Immature natural killer cell (primary cell): ENCODE measurements at regions not wholly inside any gene's neighbourhood (a gene's known extent, or its start where the extent isn't known, plus 50 kb on each side); places are given as distances from the start of the nearest gene placed in this dataset.

Experiments used
- DNase-seq, 3 donors: peaks; one replicate each; pipeline ENCODE4 v3.0.0; 2022; ENCODE audit warnings: mixed read lengths in 1 of 3
- H3K27ac Mint-ChIP-seq, 6 donors: one replicate each; pipeline ENCODE4 v1.8.0; 2020; ENCODE audit warnings: mixed read lengths in 6 of 6, mild to moderate bottlenecking in 5 of 6, inconsistent platforms in 4 of 6, moderate library complexity in 3 of 6
- H3K27me3 Mint-ChIP-seq, 3 donors: one replicate each; pipeline ENCODE4 v1.8.0; 2020 to 2021; ENCODE audit warnings: low read depth in 3 of 3, mild to moderate bottlenecking in 3 of 3, mixed read lengths in 3 of 3, moderate library complexity in 3 of 3, inconsistent platforms in 1 of 3
- H3K36me3 Mint-ChIP-seq, 3 donors: one replicate each; pipeline ENCODE4 v1.8.0; 2020; ENCODE audit warnings: mixed read lengths in 3 of 3, inconsistent platforms in 2 of 3, mild to moderate bottlenecking in 2 of 3
- H3K4me1 Mint-ChIP-seq, 2 donors: one replicate each; pipeline ENCODE4 v1.8.0; 2020; ENCODE audit warnings: inconsistent platforms in 2 of 2, mild to moderate bottlenecking in 2 of 2, mixed read lengths in 2 of 2, moderate library complexity in 1 of 2
- H3K4me3 Mint-ChIP-seq, 5 donors: one replicate each; pipeline ENCODE4 v1.8.0; 2020; ENCODE audit warnings: mild to moderate bottlenecking in 5 of 5, mixed read lengths in 5 of 5, inconsistent platforms in 3 of 5, moderate library complexity in 3 of 5
- H3K9me3 Mint-ChIP-seq, 6 donors: one replicate each; pipeline ENCODE4 v1.8.0; 2020; ENCODE audit warnings: mild to moderate bottlenecking in 6 of 6, mixed read lengths in 6 of 6, inconsistent platforms in 4 of 6, moderate library complexity in 3 of 6

- no peak overlapping the region for H3K4me3 Mint-ChIP-seq
- no peak overlapping the region for H3K27ac Mint-ChIP-seq
- peaks cover 22 to 24% of the 10 kb centered on the region in 2 donors for H3K4me1 Mint-ChIP-seq
- H3K9me3 Mint-ChIP-seq = no peaks in the 10 kb centered on the region
- peaks cover 0 to 5% (median 4%) of the 10 kb centered on the region in 3 donors for H3K27me3 Mint-ChIP-seq
- no peaks in the 10 kb centered on the region for H3K36me3 Mint-ChIP-seq
- no peak for DNase-seq
These were observed 73.1 kb downstream of the IRF8 start for GRCh38 chr16:85971902-85972638.

- H3K27me3 Mint-ChIP-seq = peaks cover 3% of the 10 kb centered on the region in 3 donors
- DNase-seq = no peak
- peaks cover 8 to 9% of the 10 kb centered on the region in 2 donors for H3K4me1 Mint-ChIP-seq
- H3K36me3 Mint-ChIP-seq = no peaks in the 10 kb centered on the region
- H3K4me3 Mint-ChIP-seq = no peak overlapping the region
- H3K27ac Mint-ChIP-seq = peak overlapping the region in 2 of 6 donors; percentile 28 to 45
- no peaks in the 10 kb centered on the region for H3K9me3 Mint-ChIP-seq
These were observed 75.7 kb downstream of the IRF8 start for GRCh38 chr16:85974428-85975375.

GRCh38 chr16:85975451-85975981, 76.6 kb downstream of the IRF8 start:
- H3K36me3 Mint-ChIP-seq = no peaks in the 10 kb centered on the region
- H3K4me1 Mint-ChIP-seq = peaks cover 1% of the 10 kb centered on the region in 2 donors
- H3K27ac Mint-ChIP-seq = peak overlapping the region in 1 of 6 donors; percentile 49
- H3K4me3 Mint-ChIP-seq = no peak overlapping the region
- H3K9me3 Mint-ChIP-seq = no peaks in the 10 kb centered on the region
- no peak for DNase-seq
- H3K27me3 Mint-ChIP-seq = peaks cover 0 to 5% (median 3%) of the 10 kb centered on the region in 3 donors

- H3K9me3 Mint-ChIP-seq = no peaks in the 10 kb centered on the region
- H3K4me1 Mint-ChIP-seq = peaks cover 7 to 16% of the 10 kb centered on the region in 2 donors
- H3K4me3 Mint-ChIP-seq = no peak overlapping the region
- no peaks in the 10 kb centered on the region for H3K36me3 Mint-ChIP-seq
- peaks cover 1 to 5% (median 3%) of the 10 kb centered on the region in 3 donors for H3K27me3 Mint-ChIP-seq
- peak overlapping the region in 1 of 6 donors; percentile 28 for H3K27ac Mint-ChIP-seq
- no peak for DNase-seq
These were observed 79.4 kb downstream of the IRF8 start for GRCh38 chr16:85978291-85978775.

- H3K36me3 Mint-ChIP-seq = no peaks in the 10 kb centered on the region
- H3K27ac Mint-ChIP-seq = no peak overlapping the region
- peaks cover 12 to 22% of the 10 kb centered on the region in 2 donors for H3K4me1 Mint-ChIP-seq
- H3K4me3 Mint-ChIP-seq = no peak overlapping the region
- H3K9me3 Mint-ChIP-seq = no peaks in the 10 kb centered on the region
- peaks cover 1 to 5% (median 3%) of the 10 kb centered on the region in 3 donors for H3K27me3 Mint-ChIP-seq
- DNase-seq = no peak
These were observed 80.0 kb downstream of the IRF8 start for GRCh38 chr16:85978976-85979375.

GRCh38 chr16:85979605-85980004, 80.6 kb downstream of the IRF8 start:
- no peak overlapping the region for H3K4me3 Mint-ChIP-seq
- DNase-seq = no peak
- H3K27me3 Mint-ChIP-seq = peaks cover 1 to 5% (median 3%) of the 10 kb centered on the region in 3 donors
- no peak overlapping the region for H3K27ac Mint-ChIP-seq
- no peaks in the 10 kb centered on the region for H3K36me3 Mint-ChIP-seq
- peaks cover 19 to 28% of the 10 kb centered on the region in 2 donors for H3K4me1 Mint-ChIP-seq
- no peaks in the 10 kb centered on the region for H3K9me3 Mint-ChIP-seq

- Mint-ChIP-seq H3K9me3 (no peaks in the 10 kb centered on the region), H3K36me3 (no peaks in the 10 kb centered on the region), H3K4me1 (peaks cover 29 to 39% of the 10 kb centered on the region in 2 donors), H3K27ac (peak overlapping the region in 3 of 6 donors; percentile 5 to 7 (median 5)), H3K4me3 (no peak overlapping the region), H3K27me3 (peaks cover 1 to 5% (median 3%) of the 10 kb centered on the region in 3 donors)
- no peak for DNase-seq
These were observed 81.7 kb downstream of the IRF8 start for GRCh38 chr16:85980686-85981085.

GRCh38 chr16:85981826-85982562, 83.0 kb downstream of the IRF8 start:
- no peak for DNase-seq
- H3K27ac Mint-ChIP-seq = peak overlapping the region in 1 of 6 donors; percentile 50
- peaks cover 1 to 10% (median 5%) of the 10 kb centered on the region in 3 donors for H3K27me3 Mint-ChIP-seq
- H3K4me3 Mint-ChIP-seq = no peak overlapping the region
- H3K4me1 Mint-ChIP-seq = peaks cover 42 to 51% of the 10 kb centered on the region in 2 donors
- H3K36me3 Mint-ChIP-seq = no peaks in the 10 kb centered on the region
- H3K9me3 Mint-ChIP-seq = no peaks in the 10 kb centered on the region

GRCh38 chr16:85982563-85982939, 83.6 kb downstream of the IRF8 start:
- H3K9me3 Mint-ChIP-seq = no peaks in the 10 kb centered on the region
- H3K27me3 Mint-ChIP-seq = peaks cover 1 to 10% (median 5%) of the 10 kb centered on the region in 3 donors
- H3K36me3 Mint-ChIP-seq = no peaks in the 10 kb centered on the region
- peaks cover 47 to 57% of the 10 kb centered on the region in 2 donors for H3K4me1 Mint-ChIP-seq
- DNase-seq = no peak
- no peak overlapping the region for H3K4me3 Mint-ChIP-seq
- peak overlapping the region in 1 of 6 donors; percentile 11 for H3K27ac Mint-ChIP-seq

GRCh38 chr16:85983064-85983463, 84.1 kb downstream of the IRF8 start:
- Mint-ChIP-seq H3K4me3 (peak overlapping the region in 1 of 5 donors; percentile 21), H3K27me3 (peaks cover 3 to 10% (median 5%) of the 10 kb centered on the region in 3 donors), H3K4me1 (peaks cover 50 to 58% of the 10 kb centered on the region in 2 donors), H3K36me3 (no peaks in the 10 kb centered on the region), H3K9me3 (no peaks in the 10 kb centered on the region), H3K27ac (no peak overlapping the region)
- no peak for DNase-seq

GRCh38 chr16:85983606-85984230, 84.8 kb downstream of the IRF8 start:
- DNase-seq = no peak
- H3K27me3 Mint-ChIP-seq = peaks cover 3 to 13% (median 5%) of the 10 kb centered on the region in 3 donors
- peak overlapping the region in 1 of 6 donors; percentile 92 for H3K27ac Mint-ChIP-seq
- peak overlapping the region in 4 of 5 donors; percentile 56 to 79 (median 76) for H3K4me3 Mint-ChIP-seq
- H3K4me1 Mint-ChIP-seq = peaks cover 56 to 62% of the 10 kb centered on the region in 2 donors
- H3K36me3 Mint-ChIP-seq = no peaks in the 10 kb centered on the region
- no peaks in the 10 kb centered on the region for H3K9me3 Mint-ChIP-seq

GRCh38 chr16:85984231-85984880, 85.4 kb downstream of the IRF8 start:
- Mint-ChIP-seq H3K36me3 (no peaks in the 10 kb centered on the region), H3K4me3 (peak overlapping the region; percentile 56 to 79 (median 77)), H3K27me3 (peaks cover 2 to 13% (median 3%) of the 10 kb centered on the region in 3 donors), H3K27ac (peak overlapping the region; percentile 64 to 92 (median 88)), H3K9me3 (no peaks in the 10 kb centered on the region), H3K4me1 (peaks cover 56 to 62% of the 10 kb centered on the region in 2 donors)
- no peak for DNase-seq
